ENCODE measurements at regions not wholly inside any gene's neighbourhood (a gene's known extent, or its start where the extent isn't known, plus 50 kb on each side); places are given as distances from the start of the nearest gene placed in this dataset.

DNA sequence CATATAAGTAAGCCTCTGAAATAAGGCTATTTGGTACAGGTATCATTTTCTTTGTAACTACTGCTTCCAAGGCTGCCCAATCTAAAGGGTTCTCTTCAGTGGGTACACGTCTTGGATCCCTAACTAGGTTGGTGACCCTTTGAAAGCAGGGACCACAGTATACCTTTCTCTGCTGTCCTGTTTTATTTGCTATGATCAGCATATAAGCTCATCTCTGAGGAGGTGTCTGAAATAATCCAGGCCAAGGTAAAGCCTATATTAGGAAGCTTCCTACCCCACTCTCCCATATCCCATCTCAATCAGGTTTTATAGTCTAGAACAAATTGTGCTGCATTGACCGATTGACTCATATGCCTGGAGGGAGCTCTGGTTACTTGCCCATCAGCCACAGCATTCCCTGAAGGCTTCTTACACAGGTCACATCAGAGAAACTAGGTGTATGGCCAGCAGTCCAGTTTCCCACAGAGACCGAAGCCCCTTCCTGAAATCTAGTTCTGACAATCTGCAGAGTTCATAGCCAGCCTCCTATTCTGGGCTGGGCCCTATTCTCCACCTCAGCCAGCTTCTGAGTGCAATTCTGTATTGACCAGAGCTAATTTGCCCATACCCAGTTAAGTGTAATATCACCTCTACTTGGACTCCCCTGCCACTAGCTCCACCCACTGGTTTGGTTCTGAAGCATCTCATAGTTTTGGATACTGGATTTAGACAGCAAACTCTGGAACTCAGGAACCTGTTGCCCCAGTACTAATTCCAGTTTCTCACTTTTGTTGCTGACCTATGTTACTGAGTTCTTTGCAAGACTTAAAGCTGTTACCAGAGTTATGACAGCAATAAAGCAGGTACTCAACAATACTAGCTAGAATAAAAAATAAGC lies 62.1 kb upstream of the ARHGAP20 start:
- FAIRE-seq: no peak

DNA sequence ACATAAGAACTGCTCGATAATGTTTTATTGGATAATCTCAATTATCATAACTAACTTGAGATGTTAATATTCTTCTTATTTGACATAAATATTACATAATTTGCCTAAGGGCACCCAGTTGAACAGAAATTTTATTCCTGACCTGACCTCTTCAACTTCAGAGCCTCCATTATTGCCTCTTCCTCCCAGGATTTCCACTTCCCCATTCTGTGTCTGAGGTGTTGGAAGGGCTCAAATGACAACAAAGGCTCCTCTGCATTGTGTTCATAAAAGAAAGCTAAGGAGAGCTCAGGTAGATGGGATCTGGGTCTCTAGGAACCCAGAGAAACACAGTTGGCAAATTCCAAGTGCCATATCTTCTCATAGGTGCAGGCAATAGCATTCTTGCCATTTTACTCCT lies 61.2 kb upstream of the ARHGAP20 start:
- no peak for FAIRE-seq

DNA sequence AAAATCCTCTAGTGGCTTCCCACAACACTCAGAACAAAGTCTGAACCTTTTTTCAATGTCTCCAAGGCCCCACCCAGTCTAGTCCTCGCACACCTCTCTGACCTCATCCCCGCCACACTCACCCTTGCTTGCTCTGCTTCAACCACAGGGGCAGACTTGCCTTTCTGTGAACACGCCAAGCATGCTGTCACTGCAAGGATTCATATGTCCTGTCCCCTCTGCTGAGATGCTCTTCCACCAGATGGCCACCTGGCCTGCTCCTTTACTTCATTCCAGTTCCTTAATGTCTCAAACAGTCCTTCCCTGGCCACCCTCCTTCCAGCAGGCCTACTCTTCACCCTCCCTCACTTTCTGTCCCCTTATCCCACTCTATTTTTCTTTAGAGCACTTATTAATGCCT lies 60.6 kb upstream of the ARHGAP20 start:
- FAIRE-seq: no peak

DNA sequence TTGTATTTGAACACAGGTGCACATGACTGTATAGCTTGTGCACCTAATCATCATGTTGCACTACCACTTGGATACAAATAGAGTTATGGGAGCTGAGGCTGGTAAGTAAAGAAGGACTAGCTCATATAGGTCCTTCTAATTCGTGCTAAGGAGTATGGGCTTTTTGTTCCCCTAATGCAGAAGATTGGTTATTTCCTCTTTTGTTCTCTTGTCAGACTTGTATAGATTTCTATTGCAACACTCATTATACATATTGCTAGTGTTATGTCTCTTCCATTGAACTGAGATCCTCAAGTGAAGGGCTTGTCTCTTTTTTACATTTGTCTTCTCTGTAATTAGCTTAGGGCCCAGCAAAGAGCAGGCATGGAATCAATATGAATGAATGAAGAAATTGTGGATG lies 54.1 kb upstream of the ARHGAP20 start:
- FAIRE-seq: no peak

DNA sequence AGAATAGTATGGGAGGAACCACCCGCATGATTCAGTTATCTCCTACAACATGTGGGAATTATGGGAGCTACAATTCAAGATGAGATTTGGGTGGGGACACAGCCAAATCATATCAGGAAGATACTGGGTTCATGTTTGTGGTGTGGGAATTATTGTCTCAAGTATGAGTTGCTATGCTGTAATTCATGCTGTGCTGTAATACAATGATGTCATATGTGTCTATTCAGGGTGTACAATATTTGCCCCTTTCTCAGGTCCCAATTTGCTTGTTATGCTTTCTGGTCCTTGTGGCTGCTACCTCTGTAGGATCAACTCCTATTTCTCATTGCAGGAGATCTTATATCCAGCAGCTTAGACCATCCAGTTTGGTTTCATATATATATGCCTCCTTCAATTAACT lies 52.2 kb upstream of the ARHGAP20 start:
- FAIRE-seq: no peak

DNA sequence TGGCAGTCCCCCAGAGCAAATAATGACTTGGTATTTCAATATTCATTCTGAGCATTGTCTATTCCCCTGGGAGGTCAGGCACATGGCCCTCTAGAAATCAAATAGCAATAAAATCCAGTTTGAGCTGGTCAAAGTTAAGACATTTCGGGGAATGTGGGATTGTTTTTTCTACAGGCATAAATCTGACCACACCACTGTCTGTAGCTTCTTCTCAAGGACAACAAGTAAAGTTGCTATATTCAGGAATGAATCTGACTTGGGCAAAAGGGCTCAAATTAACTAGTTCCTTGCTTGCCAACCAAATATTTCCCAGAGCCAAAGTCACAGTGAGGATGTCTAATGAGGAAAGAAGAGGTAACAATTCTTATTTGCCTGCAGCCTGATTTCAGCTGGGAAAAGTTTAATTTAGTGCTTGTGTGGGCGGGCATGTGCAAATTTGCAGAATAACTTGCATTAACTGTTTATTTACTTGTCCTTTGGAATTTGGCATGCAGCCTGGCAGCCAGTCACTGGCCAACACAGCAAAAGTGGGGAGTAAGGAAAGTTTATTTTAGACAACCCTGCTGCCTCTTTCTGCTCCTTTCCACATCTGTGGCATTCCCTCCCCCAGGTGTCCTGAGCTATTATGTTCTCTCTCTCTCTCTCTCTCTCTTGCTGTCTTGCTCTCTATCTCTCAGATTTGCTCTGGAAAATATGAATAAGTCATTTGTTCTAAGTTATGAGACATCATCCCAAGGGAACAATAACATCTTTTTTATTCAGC lies 51.2 kb upstream of the ARHGAP20 start:
- FAIRE-seq: peak; percentile 62

DNA sequence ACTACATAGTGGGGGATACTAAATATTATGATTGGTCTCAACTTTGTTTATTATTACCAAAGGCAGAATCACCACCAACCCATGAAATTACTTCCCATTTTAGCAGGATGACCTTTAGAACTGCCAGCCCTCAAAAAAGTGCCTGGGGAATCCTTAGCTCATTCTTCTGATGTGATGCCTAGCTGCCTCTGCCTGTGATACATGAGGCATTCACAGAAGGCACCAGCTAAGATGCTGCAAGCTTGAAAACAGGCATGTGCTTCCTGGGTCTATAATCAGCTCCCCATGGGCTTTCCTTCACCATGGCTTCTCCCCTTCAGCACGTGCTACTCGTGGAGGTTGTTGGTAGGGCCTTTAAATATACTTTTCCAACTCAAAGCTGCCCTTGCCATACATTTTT lies 50.4 kb upstream of the ARHGAP20 start:
- no peak for FAIRE-seq

Measured in endometrium (tissue), 2 donors.